PFSK-1 (cell line): ENCODE measurements at regions not wholly inside any gene's neighbourhood (a gene's known extent, or its start where the extent isn't known, plus 50 kb on each side); places are given as distances from the start of the nearest gene placed in this dataset.

Experiments used
- FOXP2 ChIP-seq: optimal IDR thresholded peaks from 2 replicates; pipeline ENCODE3; 2011; ENCODE audit warnings: borderline replicate concordance, control low read depth, inconsistent platforms; ENCODE audit not compliant: insufficient read depth; ENCODE audit errors: extremely low read length, extremely low read depth
- POLR2AphosphoS5 ChIP-seq: IDR thresholded peaks from 2 replicates; pipeline ENCODE4 v1.6.1; 2012; ENCODE audit warnings: low read depth, mild to moderate bottlenecking, control low read depth, low read length, moderate library complexity
- REST ChIP-seq, 2 experiments: IDR thresholded peaks; 2 replicates each; pipeline versions ENCODE4 v1.6.1 to v1.8.0; 2011 to 2012; ENCODE audit warnings: low read depth in 2 of 2, low read length in 2 of 2, control low read depth in 1 of 2, inconsistent platforms in 1 of 2, mild to moderate bottlenecking in 1 of 2, moderate library complexity in 1 of 2; ENCODE audit not compliant: insufficient read depth in 1 of 2
- SIN3A ChIP-seq: IDR thresholded peaks from 2 replicates; pipeline ENCODE4 v1.6.1; 2012; ENCODE audit warnings: mild to moderate bottlenecking, low read length, moderate library complexity, borderline replicate concordance; ENCODE audit not compliant: insufficient read depth

DNA sequence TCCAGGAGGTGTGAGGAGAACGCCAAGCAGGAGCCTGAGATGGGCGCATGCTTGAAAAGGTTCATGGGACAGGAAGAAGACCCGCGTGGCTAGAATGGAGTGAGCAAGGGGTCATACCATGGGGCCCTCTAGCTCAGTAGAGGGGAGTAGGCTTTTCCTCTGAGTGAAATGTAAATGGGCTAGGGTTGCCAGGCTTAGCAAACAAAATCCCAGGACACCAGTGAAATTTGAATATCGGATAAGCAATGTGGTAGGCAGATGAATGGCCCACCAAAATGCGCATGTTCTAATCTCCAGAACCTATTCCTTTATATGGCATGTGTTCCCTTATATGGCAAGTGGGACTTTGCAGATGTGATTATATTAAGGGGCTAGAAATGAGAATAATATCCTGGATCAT is 174.1 kb upstream of the CCDC68 start:
- TF ChIP-seq POLR2AphosphoS5 (no peak), FOXP2 (no peak), SIN3A (no peak), REST (IDR thresholded peaks at IDR 0.05; ENCODE audit: insufficient read depth in 1 of 2, low read depth in 2 of 2, low read length in 2 of 2) (no peak)
